ENCODE measurements at regions not wholly inside any gene's neighbourhood (a gene's known extent, or its start where the extent isn't known, plus 50 kb on each side); places are given as distances from the start of the nearest gene placed in this dataset.

GRCh38 chr4:54550395-54551171 is 107.2 kb upstream of the KIT start (continued):
- TF ChIP-seq CHD7 (IDR thresholded peaks at IDR 0.05; ENCODE audit: low read depth, low read length) (peak; percentile 75), STAT5A (IDR thresholded peaks at IDR 0.05; ENCODE audit: borderline replicate concordance, low read length) (no peak), BCOR (IDR thresholded peaks at IDR 0.05) (peak; percentile 97), CHD4 (IDR thresholded peaks at IDR 0.05; ENCODE audit: insufficient read depth, insufficient replicate concordance, low read depth, low read length, poor library complexity, severe bottlenecking) (peak; percentile 84), RBM25 (IDR thresholded peaks at IDR 0.05; ENCODE audit: low read depth, low read length, severe bottlenecking) (peak; percentile 94), KDM1A (IDR thresholded peaks at IDR 0.05) (peak; percentile 77 to 84), ZFP36 (IDR thresholded peaks at IDR 0.05; ENCODE audit: low read depth, low read length, partially characterized antibody) (peak; percentile 75)
